NCI-H1694 (cell line): ENCODE measurements at regions not wholly inside any gene's neighbourhood (a gene's known extent, or its start where the extent isn't known, plus 50 kb on each side); places are given as distances from the start of the nearest gene placed in this dataset.
"Not testable (repeated sequence)": the region's sequence is repeated elsewhere in the genome, so short reads cannot be mapped to it uniquely, and the experiment has no call there.

Experiments used
- DNase-seq: peaks from one replicate; lab custom pipeline; 2025; lab: John Stamatoyannopoulos, UW

- no peak for DNase-seq
These were observed 79.6 kb upstream of the LAPTM4A start for GRCh38 chr2:20130821-20131645.

GRCh38 chr2:20130160-20130560 is 78.7 kb upstream of the LAPTM4A start:
- DNase-seq = no peak

- no peak for DNase-seq
These were observed 78.1 kb upstream of the LAPTM4A start for GRCh38 chr2:20129331-20130159.

- DNase-seq = no peak
These were observed 77.3 kb upstream of the LAPTM4A start for GRCh38 chr2:20128506-20129330.

- no peak for DNase-seq
These were observed 75.0 kb upstream of the LAPTM4A start for GRCh38 chr2:20126469-20126868.

- DNase-seq = no peak
These were observed 74.6 kb upstream of the LAPTM4A start for GRCh38 chr2:20126040-20126439.

- DNase-seq = no peak
These were observed 74.2 kb upstream of the LAPTM4A start for GRCh38 chr2:20125616-20126015.

GRCh38 chr2:20125164-20125563 is 73.7 kb upstream of the LAPTM4A start:
- DNase-seq = no peak

GRCh38 chr2:20123871-20124594 is 72.6 kb upstream of the LAPTM4A start:
- DNase-seq = no peak

- DNase-seq = no peak
These were observed 71.4 kb upstream of the LAPTM4A start for GRCh38 chr2:20122864-20123263.

GRCh38 chr2:20120569-20121416 is 69.4 kb upstream of the LAPTM4A start:
- DNase-seq = no peak

- no peak for DNase-seq
These were observed 66.6 kb upstream of the LAPTM4A start for GRCh38 chr2:20118051-20118450.

GRCh38 chr2:20115902-20116301 is 64.5 kb upstream of the LAPTM4A start:
- DNase-seq = no peak

- no peak for DNase-seq
These were observed 63.9 kb upstream of the LAPTM4A start for GRCh38 chr2:20115374-20115773.

GRCh38 chr2:20113986-20114938 is 62.8 kb upstream of the LAPTM4A start:
- DNase-seq = no peak

GRCh38 chr2:20113004-20113796 is 61.8 kb upstream of the LAPTM4A start:
- DNase-seq = no peak

GRCh38 chr2:20112361-20112760 is 60.9 kb upstream of the LAPTM4A start:
- DNase-seq = not testable (repeated sequence)

- DNase-seq = no peak
These were observed 60.1 kb upstream of the LAPTM4A start for GRCh38 chr2:20111311-20112131.
